HCT116 (cell line): ENCODE measurements at regions not wholly inside any gene's neighbourhood (a gene's known extent, or its start where the extent isn't known, plus 50 kb on each side); places are given as distances from the start of the nearest gene placed in this dataset.

Experiments
- ATAC-seq: fragments of 200-7000 bp; cut with Tn5 transposase; 2 replicates; pipeline ENCODE4 v1.9.1; 2020; ENCODE audit warnings: mild to moderate bottlenecking, moderate library complexity
- BruUV-seq: library from RNA; stranded (reverse); fragments of 400-500 nt; replicated peaks from 2 replicates; lab custom pipeline; 2021; lab: Mats Ljungman, UMichigan
- CTCF ChIA-PET: fragments of 300-600 bp; sonication (Branson Sonifier 250); formaldehyde crosslinking; loops from one replicate; lab custom pipeline; 2021; ENCODE audit warnings: antibody characterized with exemption; lab: Charles Lee
- POLR2A ChIA-PET: fragments of 300-600, 350-600 bp; sonication (Branson Sonifier 250); formaldehyde crosslinking; loops from one replicate; lab custom pipeline; 2021; ENCODE audit warnings: antibody characterized with exemption; lab: Charles Lee
- RAD21 ChIA-PET, 2 experiments: fragments of 300-600 bp; sonication (Branson Sonifier 250); formaldehyde crosslinking; loops; one replicate each; lab custom pipeline; 2023; ENCODE audit warnings: low total read pairs in 2 of 2; ENCODE audit not compliant: uncharacterized antibody in 2 of 2, unreplicated experiment in 2 of 2, low non-redundant PET in 1 of 2; lab: Charles Lee
- DNase-seq: peaks from one replicate; pipeline ENCODE4 v3.0.0-alpha.2; 2010; ENCODE audit warnings: low read depth, low spot score
- H2AFZ ChIP-seq: fragments of 200-600 bp; shearing (Covaris generic), sonication (generic); 2 replicates; pipeline ENCODE4 v1.6.1; 2017; ENCODE audit warnings: low read depth, mixed run types, mixed read lengths, antibody characterized with exemption, low read length; ENCODE audit not compliant: poor library complexity, severe bottlenecking
- H3K27ac ChIP-seq: 2 replicates; pipeline ENCODE4 v1.5.1; 2012; ENCODE audit warnings: low read depth, low read length
- H3K27me3 ChIP-seq: fragments of 200-600 bp; sonication (generic); 2 replicates; pipeline ENCODE4 v1.6.1; 2016; ENCODE audit warnings: mixed run types, low read length, mixed read lengths; ENCODE audit not compliant: insufficient read depth
- H3K36me3 ChIP-seq, 2 experiments: fragments of 200-500 bp in 1 of 2; fragments of 200-600 bp in 1 of 2; sonication (Bioruptor generic) in 1 of 2; sonication (generic) in 1 of 2; 2 replicates each; pipeline versions ENCODE4 v1.5.1 to v1.6.1; 2014 to 2016; ENCODE audit warnings: low read length in 2 of 2, inconsistent platforms in 1 of 2, mixed read lengths in 1 of 2, mixed run types in 1 of 2; ENCODE audit not compliant: insufficient read depth in 2 of 2, control insufficient read depth in 1 of 2
- H3K4me1 ChIP-seq, 2 experiments: fragments of 200-600 bp in 1 of 2; sonication (generic) in 1 of 2; 2 replicates each; pipeline versions ENCODE4 v1.5.1 to v1.6.1; 2012 to 2017; ENCODE audit warnings: low read length in 2 of 2, inconsistent platforms in 1 of 2, mild to moderate bottlenecking in 1 of 2, mixed read lengths in 1 of 2, mixed run types in 1 of 2, moderate library complexity in 1 of 2; ENCODE audit not compliant: insufficient read depth in 2 of 2, control insufficient read depth in 1 of 2
- H3K4me2 ChIP-seq: fragments of 200-600 bp; sonication (generic); 2 replicates; pipeline ENCODE4 v1.6.1; 2017; ENCODE audit warnings: mixed run types, low read length, mixed read lengths
- H3K4me3 ChIP-seq, 2 experiments: fragments of 200-600 bp in 1 of 2; sonication (generic) in 1 of 2; replicated peaks in 1 of 2; 2 replicates each; pipeline ENCODE4 v1.5.1; 2011 to 2016; ENCODE audit warnings: low read length in 2 of 2, control low read depth in 1 of 2, low read depth in 1 of 2, mild to moderate bottlenecking in 1 of 2, mixed read lengths in 1 of 2, mixed run types in 1 of 2
- H3K79me2 ChIP-seq: fragments of 200-600 bp; sonication (generic); 2 replicates; pipeline ENCODE4 v1.6.1; 2017; ENCODE audit warnings: mild to moderate bottlenecking, mixed run types, low read length, moderate library complexity, mixed read lengths; ENCODE audit not compliant: insufficient read depth
- H3K9ac ChIP-seq: fragments of 200-600 bp; sonication (generic); 2 replicates; pipeline ENCODE4 v1.6.1; 2016; ENCODE audit warnings: low read length, mixed read lengths
- H3K9me2 ChIP-seq: fragments of 200-600 bp; sonication (generic), shearing (Covaris generic); 2 replicates; pipeline ENCODE4 v1.6.1; 2017; ENCODE audit warnings: mixed run types, mild to moderate bottlenecking, moderate library complexity; ENCODE audit not compliant: insufficient read depth
- H3K9me3 ChIP-seq, 2 experiments: fragments of 200-500 bp in 1 of 2; fragments of 200-600 bp in 1 of 2; sonication (Bioruptor generic) in 1 of 2; sonication (generic) in 1 of 2; 2 replicates each; pipeline ENCODE4 v1.6.1; 2014 to 2017; ENCODE audit warnings: low read length in 2 of 2, mixed read lengths in 2 of 2, inconsistent platforms in 1 of 2, low read depth in 1 of 2, mild to moderate bottlenecking in 1 of 2, mixed run types in 1 of 2, moderate library complexity in 1 of 2; ENCODE audit not compliant: control insufficient read depth in 1 of 2, insufficient read depth in 1 of 2
- H4K20me1 ChIP-seq: fragments of 200-600 bp; sonication (generic), shearing (Covaris generic); 2 replicates; pipeline ENCODE4 v1.6.1; 2017; ENCODE audit warnings: mixed run types, mild to moderate bottlenecking, moderate library complexity; ENCODE audit not compliant: insufficient read depth
- ATF3 ChIP-seq: IDR thresholded peaks from 2 replicates; pipeline ENCODE4 v1.6.1; 2012
- CBX3 ChIP-seq: IDR thresholded peaks from 2 replicates; pipeline ENCODE4 v1.6.1; 2012; ENCODE audit warnings: low read depth
- CTCF ChIP-seq, 3 experiments: fragments of 200-600 bp in 1 of 3; sonication (generic) in 1 of 3; IDR thresholded peaks in 2 of 3; conservative IDR thresholded peaks in 1 of 3; 2 replicates each; pipeline ENCODE4 v1.5.1; 2012 to 2017; ENCODE audit warnings: low read depth in 2 of 3, low read length in 2 of 3, antibody characterized with exemption in 1 of 3, borderline replicate concordance in 1 of 3, control low read depth in 1 of 3, mild to moderate bottlenecking in 1 of 3, mixed read lengths in 1 of 3, mixed run types in 1 of 3, moderate library complexity in 1 of 3; ENCODE audit not compliant: insufficient read depth in 1 of 3
- EGR1 ChIP-seq: IDR thresholded peaks from 2 replicates; pipeline ENCODE4 v1.6.1; 2012; ENCODE audit warnings: low read depth
- ELF1 ChIP-seq: IDR thresholded peaks from 2 replicates; pipeline ENCODE4 v1.6.1; 2012; ENCODE audit warnings: low read depth, borderline replicate concordance
- EZH2 ChIP-seq: fragments of 200-600 bp; sonication (generic); IDR thresholded peaks from 2 replicates; pipeline ENCODE4 v1.6.1; 2017; ENCODE audit warnings: antibody characterized with exemption, mixed run types
- EZH2phosphoT487 ChIP-seq: fragments of 200-600 bp; IDR thresholded peaks from 2 replicates; pipeline ENCODE4 v1.6.1; 2018; ENCODE audit warnings: antibody characterized with exemption, borderline replicate concordance
- FOSL1 ChIP-seq: IDR thresholded peaks from 2 replicates; pipeline ENCODE4 v1.6.1; 2012; ENCODE audit warnings: low read depth
- JUND ChIP-seq: IDR thresholded peaks from 2 replicates; pipeline ENCODE4 v1.6.1; 2012
- POLR2A ChIP-seq: IDR thresholded peaks from 2 replicates; pipeline ENCODE4 v1.7.0; 2011; ENCODE audit warnings: borderline replicate concordance; ENCODE audit not compliant: insufficient read depth, insufficient read length; ENCODE audit errors: extremely low read depth
- POLR2AphosphoS5 ChIP-seq: IDR thresholded peaks from 2 replicates; pipeline ENCODE4 v1.6.1; 2011; ENCODE audit warnings: mild to moderate bottlenecking, low read depth, low read length, moderate library complexity
- RAD21 ChIP-seq: IDR thresholded peaks from 2 replicates; pipeline ENCODE4 v1.6.1; 2012; ENCODE audit warnings: low read depth, mild to moderate bottlenecking
- SIN3A ChIP-seq: IDR thresholded peaks from 2 replicates; pipeline ENCODE4 v1.6.1; 2012; ENCODE audit warnings: low read depth
- SP1 ChIP-seq: IDR thresholded peaks from 2 replicates; pipeline ENCODE4 v1.6.1; 2012; ENCODE audit warnings: low read depth
- SRF ChIP-seq: IDR thresholded peaks from 2 replicates; pipeline ENCODE4 v1.6.1; 2012; ENCODE audit warnings: low read depth
- YY1 ChIP-seq: IDR thresholded peaks from 2 replicates; pipeline ENCODE4 v1.6.1; 2011; ENCODE audit warnings: low read length, low read depth, moderate library complexity, mild to moderate bottlenecking; ENCODE audit not compliant: insufficient replicate concordance; ENCODE audit errors: extremely low read depth
- ZBTB33 ChIP-seq: IDR thresholded peaks from 2 replicates; pipeline ENCODE4 v1.6.1; 2011; ENCODE audit warnings: mild to moderate bottlenecking, low read length, moderate library complexity; ENCODE audit not compliant: insufficient replicate concordance; ENCODE audit errors: extremely low read depth
- ZFX ChIP-seq: fragments of 450-650 bp; IDR thresholded peaks from 2 replicates; pipeline ENCODE4 v1.6.1; 2017
- ZNF274 ChIP-seq: fragments of 200-500 bp; sonication (Bioruptor generic); IDR thresholded peaks from 2 replicates; pipeline ENCODE4 v1.6.1; 2014; ENCODE audit warnings: mild to moderate bottlenecking, low read depth, low read length, inconsistent platforms
- intact Hi-C: fragments of 100-400 bp; cut with micrococcal nuclease; formaldehyde crosslinking; loops from 2 replicates; pipeline ENCODE4 v1.10.0; 2022

- ChIA-PET RAD21 (no interaction called here), CTCF (no interaction called here), POLR2A (no interaction called here)
- Histone ChIP-seq H3K9me2 (no peaks in the 10 kb centered on the region), H2AFZ (no peak overlapping the region), H3K27me3 (peaks cover under 1% of the 10 kb centered on the region; the same call in 1 of the 2 replicates), H3K9ac (no peak overlapping the region), H4K20me1 (no peaks in the 10 kb centered on the region), H3K9me3 (no peaks in the 10 kb centered on the region), H3K36me3 (no peaks in the 10 kb centered on the region), H3K4me1 (no peaks in the 10 kb centered on the region), H3K79me2 (no peaks in the 10 kb centered on the region), H3K27ac (no peak overlapping the region), H3K4me3 (no peak overlapping the region), H3K4me2 (no peak overlapping the region)
- TF ChIP-seq SRF (no peak), RAD21 (no peak), ZBTB33 (no peak), POLR2A (no peak), ELF1 (no peak), ZNF274 (no peak), EZH2phosphoT487 (no peak), FOSL1 (no peak), POLR2AphosphoS5 (no peak), ATF3 (no peak), SP1 (no peak), YY1 (no peak), EGR1 (no peak), JUND (no peak), SIN3A (no peak), CBX3 (no peak), EZH2 (no peak), ZFX (no peak), CTCF (IDR thresholded peaks at IDR 0.05 in 2 of 3, conservative IDR thresholded peaks at IDR 0.05 in 1 of 3; ENCODE audit: borderline replicate concordance in 1 of 3, insufficient read depth in 1 of 3, low read depth in 2 of 3, low read length in 2 of 3) (no peak)
- intact Hi-C loops: no loop called here
- ATAC-seq (no peak), DNase-seq (no peak)
- no TSS peak for BruUV-seq
Observed at GRCh38 chr14:98977451-98977850, 294.5 kb downstream of the BCL11B start.
